ENCODE measurements at regions not wholly inside any gene's neighbourhood (a gene's known extent, or its start where the extent isn't known, plus 50 kb on each side); places are given as distances from the start of the nearest gene placed in this dataset.
A peak's percentile ranks its signal among the peaks of the same experiment; 100 is the strongest.

DNA sequence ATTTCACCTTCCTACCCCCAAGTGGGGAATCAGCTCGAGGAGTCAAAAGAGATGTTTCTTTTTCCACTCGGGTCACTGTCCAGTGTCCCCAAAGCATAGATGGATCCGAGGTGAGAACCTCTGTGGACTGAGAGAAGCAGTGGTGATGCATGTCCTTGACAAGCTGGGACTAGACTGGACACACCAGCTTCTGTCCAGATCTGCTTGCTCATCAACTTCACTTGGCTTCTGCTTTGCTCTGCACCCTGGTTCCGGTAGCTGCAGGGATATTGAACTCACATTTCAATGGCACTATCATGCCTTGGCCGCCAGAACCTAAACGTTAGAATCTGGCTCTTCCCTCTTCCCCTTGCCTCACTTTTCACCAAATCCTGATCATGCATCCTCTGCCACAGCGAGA, 50.3 kb upstream of the CXCL12 start:
- TF ChIP-seq, protein P1, sequence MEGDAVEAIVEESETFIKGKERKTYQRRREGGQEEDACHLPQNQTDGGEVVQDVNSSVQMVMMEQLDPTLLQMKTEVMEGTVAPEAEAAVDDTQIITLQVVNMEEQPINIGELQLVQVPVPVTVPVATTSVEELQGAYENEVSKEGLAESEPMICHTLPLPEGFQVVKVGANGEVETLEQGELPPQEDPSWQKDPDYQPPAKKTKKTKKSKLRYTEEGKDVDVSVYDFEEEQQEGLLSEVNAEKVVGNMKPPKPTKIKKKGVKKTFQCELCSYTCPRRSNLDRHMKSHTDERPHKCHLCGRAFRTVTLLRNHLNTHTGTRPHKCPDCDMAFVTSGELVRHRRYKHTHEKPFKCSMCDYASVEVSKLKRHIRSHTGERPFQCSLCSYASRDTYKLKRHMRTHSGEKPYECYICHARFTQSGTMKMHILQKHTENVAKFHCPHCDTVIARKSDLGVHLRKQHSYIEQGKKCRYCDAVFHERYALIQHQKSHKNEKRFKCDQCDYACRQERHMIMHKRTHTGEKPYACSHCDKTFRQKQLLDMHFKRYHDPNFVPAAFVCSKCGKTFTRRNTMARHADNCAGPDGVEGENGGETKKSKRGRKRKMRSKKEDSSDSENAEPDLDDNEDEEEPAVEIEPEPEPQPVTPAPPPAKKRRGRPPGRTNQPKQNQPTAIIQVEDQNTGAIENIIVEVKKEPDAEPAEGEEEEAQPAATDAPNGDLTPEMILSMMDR (conservative IDR thresholded peaks at IDR 0.05; ENCODE audit: control insufficient read depth, insufficient read depth, low read depth, low read length): no peak
- no peak for DNase-seq (ENCODE audit: low read depth)
- no peak overlapping the region for H3K4me3 ChIP-seq (ENCODE audit: control insufficient read depth, low read depth, low read length)

DNA sequence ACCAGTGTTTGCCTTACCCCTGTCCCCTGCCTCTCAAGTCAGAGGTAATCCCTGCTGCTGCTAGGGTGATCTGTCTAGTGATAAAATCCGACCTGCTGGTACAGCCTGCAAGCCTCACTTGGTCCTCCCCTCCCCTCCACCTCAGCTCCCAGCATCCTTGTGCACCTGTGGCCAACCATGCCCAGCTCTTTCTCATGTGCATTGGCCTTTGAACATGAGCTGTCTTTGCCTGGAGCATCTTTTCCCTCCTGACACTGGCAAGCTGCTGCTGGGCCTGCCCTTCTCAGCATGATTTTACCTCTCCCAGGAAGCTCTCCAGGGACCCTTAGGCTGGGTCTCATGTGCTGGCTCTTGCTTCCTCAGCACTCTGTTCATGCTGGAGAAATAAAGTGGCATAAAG, 51.3 kb upstream of the CXCL12 start:
- TF ChIP-seq, protein P1 (conservative IDR thresholded peaks at IDR 0.05; ENCODE audit: control insufficient read depth, insufficient read depth, low read depth, low read length): no peak
- no peak for DNase-seq (ENCODE audit: low read depth)
- no peak overlapping the region for H3K4me3 ChIP-seq (ENCODE audit: control insufficient read depth, low read depth, low read length)

DNA sequence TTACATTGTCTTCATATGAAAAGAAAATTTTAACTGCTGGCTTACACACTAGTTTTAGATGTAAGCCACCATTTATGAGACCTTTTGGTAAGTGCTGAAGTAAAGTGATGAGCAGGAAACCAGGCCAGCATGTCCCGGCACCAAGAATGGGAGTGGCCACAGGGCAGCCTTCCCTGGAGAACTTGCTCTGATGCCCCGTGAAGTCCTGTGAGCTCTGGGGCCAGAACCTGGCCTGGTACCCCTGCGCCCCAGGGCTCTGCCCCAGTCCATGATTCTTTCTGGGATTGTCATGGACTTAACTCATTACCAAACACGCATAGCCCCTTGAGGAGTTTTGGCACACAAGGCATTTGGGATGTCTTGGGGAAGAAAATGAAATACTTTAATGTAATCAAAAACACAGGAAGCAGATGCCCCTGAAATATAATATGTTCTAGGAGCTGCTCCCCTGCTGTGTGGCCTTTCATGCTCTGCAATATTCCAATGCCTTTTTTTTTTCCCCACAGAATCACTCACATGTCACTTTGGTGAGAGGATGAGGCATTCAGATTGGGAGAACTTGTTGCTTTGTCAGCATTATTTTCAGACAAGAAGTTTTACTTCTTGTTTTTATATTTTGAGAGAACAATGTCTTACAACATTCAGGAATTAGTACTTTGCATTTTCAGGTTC, 53.1 kb upstream of the CXCL12 start:
- no peak for DNase-seq (ENCODE audit: low read depth)
- H3K4me3 ChIP-seq (ENCODE audit: control insufficient read depth, low read depth, low read length): no peak overlapping the region
- TF ChIP-seq, protein P1 (conservative IDR thresholded peaks at IDR 0.05; ENCODE audit: control insufficient read depth, insufficient read depth, low read depth, low read length): no peak

DNA sequence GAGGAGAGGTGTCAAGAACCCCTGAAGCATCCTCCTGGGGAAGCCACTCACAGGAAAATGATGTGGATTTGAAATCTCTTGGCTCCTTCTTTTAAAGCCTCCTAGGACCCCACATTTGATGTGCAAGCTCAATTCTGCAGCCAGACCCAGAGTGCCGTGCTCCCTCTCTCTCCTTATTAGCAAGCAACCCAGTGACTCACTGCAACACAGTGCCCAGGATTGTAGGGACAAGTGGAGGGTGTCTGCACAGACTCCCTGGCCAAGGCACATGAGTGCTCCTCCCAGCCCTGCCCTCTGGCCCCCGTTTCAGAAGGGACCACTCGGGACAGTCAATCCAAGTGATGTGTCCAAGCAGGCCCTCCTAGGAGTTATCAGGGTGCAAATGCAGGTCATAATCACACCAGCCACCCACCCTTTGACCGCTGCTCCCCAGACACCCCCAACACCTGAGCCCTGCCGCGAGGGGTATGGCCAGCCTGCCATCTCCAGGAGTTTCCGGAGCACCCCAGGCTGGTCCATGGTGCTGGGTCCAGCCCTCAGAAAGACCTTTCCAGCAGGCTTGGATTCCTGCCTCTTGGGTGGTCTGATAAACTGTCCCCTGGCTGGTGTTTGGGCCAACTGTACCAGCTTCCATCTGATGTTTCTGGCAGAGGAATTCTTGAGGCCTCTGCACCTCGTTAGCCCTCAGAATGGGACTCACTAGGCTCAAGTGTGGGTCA, 54.5 kb upstream of the CXCL12 start:
- TF ChIP-seq, protein P1 (conservative IDR thresholded peaks at IDR 0.05; ENCODE audit: control insufficient read depth, insufficient read depth, low read depth, low read length): no peak
- DNase-seq (ENCODE audit: low read depth): no peak
- no peak overlapping the region for H3K4me3 ChIP-seq (ENCODE audit: control insufficient read depth, low read depth, low read length)

DNA sequence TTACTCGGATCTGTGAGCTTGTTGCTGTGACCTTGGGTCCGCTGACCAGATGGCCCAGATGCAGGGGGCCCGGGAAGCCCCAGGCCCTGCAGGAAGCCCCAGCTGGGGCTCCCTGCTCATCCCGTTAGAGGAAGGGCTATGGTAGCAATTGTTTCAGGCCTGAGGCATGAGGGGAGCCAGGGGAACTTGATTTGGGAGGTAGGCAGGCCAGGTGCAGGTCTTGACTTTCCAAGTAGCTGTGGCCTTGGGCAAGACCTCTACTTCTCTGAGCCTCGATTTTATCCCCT, 55.0 kb upstream of the CXCL12 start:
- TF ChIP-seq, protein P1 (conservative IDR thresholded peaks at IDR 0.05; ENCODE audit: control insufficient read depth, insufficient read depth, low read depth, low read length): no peak
- DNase-seq (ENCODE audit: low read depth): no peak
- no peak overlapping the region for H3K4me3 ChIP-seq (ENCODE audit: control insufficient read depth, low read depth, low read length)

DNA sequence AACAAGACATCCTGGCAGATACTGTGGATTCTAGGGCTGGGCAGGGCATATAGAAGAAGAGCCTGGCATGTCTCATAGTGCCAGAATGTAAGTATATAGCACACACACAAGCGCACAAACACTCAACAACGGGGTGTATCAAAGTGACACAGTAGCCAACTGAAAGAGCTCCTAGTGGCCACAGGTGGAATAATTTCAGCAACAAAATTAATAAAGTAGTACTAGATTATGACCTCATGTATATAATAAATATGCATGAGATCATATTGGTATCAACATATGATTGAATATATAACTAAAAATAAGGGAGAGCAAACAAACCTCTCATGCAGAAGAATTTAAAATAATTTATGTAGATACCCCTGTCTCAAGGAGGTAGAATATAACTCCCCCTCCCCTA, 72.4 kb upstream of the CXCL12 start:
- TF ChIP-seq, protein P1 (conservative IDR thresholded peaks at IDR 0.05; ENCODE audit: control insufficient read depth, insufficient read depth, low read depth, low read length): peak; percentile 20
- H3K4me3 ChIP-seq (ENCODE audit: control insufficient read depth, low read depth, low read length): no peak overlapping the region
- no peak for DNase-seq (ENCODE audit: low read depth)
